Smooth muscle cell of the brain vasculature (primary cell): ENCODE measurements at regions not wholly inside any gene's neighbourhood (a gene's known extent, or its start where the extent isn't known, plus 50 kb on each side); places are given as distances from the start of the nearest gene placed in this dataset.
"Not testable (repeated sequence)": the region's sequence is repeated elsewhere in the genome, so short reads cannot be mapped to it uniquely, and the experiment has no call there.

ENCODE experiments used
- DNase-seq: peaks from one replicate; pipeline ENCODE4 v3.0.0-alpha.2; 2012; ENCODE audit warnings: low read depth, low spot score

DNA sequence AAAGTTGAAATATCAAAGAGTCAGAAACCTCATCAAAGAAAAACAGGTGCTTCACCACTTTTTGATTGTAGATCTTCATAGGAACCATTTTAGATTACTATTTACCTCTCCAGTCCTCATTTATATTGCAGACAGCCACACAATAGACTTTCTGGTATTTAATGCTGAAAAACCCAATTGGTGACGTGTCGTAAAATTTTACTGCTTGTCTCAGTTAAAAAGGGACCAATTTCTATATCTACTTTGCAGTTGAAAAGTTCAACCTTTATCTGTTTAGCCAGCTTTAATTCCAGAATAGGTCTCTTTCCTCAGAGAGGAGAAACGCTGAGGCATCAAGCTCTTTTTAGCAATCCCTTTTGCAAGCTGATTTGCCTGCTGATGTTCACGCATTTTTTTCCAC is 1722.4 kb downstream of the PLA2G4A start:
- no peak for DNase-seq

DNA sequence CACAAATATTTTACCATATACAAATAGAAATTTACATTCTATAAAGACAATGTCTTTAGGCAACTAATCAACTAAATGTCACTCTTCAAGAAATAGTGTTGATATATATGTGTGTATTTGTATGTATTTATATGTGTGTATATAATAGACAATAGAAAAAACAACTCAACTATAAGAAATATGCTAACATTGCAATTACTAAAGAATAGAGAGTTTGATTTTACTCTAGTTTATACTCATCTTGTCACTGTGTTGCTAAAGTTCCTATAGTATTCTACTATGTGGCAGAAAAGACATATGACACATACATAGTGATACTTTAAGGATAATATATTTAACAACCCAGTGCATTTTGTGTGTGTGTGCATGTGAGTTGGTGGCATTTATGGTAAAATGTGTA is 1728.3 kb downstream of the PLA2G4A start:
- DNase-seq: no peak

GRCh38 chr1:188582911-188583532 is 1754.3 kb downstream of the PLA2G4A start:
- no peak for DNase-seq

DNA sequence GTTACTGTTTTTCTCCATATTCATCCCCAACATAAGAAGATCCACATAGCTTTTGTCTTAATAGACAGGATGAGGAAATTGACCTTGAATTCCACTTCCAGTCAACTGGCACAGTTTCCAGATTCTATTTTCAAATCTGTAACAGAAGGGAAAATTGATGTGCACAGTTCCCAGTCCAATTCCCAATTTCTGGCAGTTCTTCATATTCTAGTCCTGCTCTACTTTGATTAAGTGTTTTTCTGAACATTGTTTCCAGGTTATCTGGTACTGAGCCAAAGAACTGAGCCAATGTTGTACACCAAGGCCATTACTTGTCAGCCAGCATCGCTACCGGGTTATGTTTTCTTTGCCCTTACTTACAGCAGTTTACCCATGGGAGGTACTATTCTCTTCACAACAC is 1755.4 kb downstream of the PLA2G4A start:
- no peak for DNase-seq

GRCh38 chr1:188590641-188591040 is 1761.9 kb downstream of the PLA2G4A start:
- DNase-seq: no peak

DNA sequence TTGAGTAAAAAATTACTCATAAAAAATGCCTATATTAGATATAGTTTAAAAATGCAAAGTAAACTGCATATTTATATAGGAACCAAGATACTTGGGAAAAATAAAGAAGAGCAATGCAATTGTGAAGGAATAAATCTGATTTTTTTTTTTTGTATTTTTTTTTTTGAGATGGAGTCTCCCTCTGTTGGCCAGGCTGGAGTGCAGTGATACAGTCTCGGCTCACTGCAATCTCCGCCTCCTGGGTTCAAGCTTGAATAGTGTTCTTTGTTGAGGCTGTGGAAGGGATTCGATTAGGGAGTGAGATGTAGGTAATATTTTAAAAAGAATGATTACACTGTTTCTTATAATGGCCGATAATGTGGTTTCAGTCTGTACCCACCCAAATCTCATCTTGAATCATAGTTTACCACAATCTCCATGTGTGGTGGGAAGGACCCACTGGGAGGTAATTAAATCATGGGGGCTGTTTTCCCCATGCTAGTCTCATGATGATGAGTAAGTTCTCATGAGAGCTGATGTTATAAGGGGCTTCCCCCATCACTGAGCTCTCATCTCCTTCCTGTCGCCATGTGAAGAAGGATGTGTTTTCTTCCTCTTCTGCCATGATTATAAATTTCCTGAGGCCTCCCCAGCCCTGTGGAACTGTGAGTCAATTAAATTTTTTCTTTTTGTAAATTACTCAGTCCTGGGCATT is 1765.9 kb downstream of the PLA2G4A start:
- no peak for DNase-seq

- no peak for DNase-seq
These were observed 1770.6 kb downstream of the PLA2G4A start for GRCh38 chr1:188599313-188599712.

GRCh38 chr1:188611432-188611831 is 1782.7 kb downstream of the PLA2G4A start:
- DNase-seq: no peak

- no peak for DNase-seq
These were observed 1786.6 kb downstream of the PLA2G4A start for GRCh38 chr1:188615321-188615720.

DNA sequence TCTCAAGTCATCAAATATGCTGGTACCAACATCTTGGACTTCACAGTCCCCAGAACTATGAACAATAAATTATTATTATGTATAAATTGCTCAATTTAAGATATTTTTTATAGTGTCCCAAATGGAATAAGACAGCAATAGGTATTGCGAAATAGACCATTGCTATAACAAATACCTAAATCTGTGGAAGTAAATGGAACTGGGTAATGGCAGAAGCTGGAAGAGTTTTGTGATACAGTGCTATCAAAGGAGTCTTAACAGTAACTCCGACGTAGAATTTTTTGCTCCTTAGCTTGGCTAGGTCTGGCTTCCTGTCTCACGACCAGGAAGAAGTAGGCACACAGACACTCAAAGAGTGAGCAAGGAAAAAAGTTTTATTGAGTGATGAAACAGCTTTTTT is 1791.5 kb downstream of the PLA2G4A start:
- no peak for DNase-seq

DNA sequence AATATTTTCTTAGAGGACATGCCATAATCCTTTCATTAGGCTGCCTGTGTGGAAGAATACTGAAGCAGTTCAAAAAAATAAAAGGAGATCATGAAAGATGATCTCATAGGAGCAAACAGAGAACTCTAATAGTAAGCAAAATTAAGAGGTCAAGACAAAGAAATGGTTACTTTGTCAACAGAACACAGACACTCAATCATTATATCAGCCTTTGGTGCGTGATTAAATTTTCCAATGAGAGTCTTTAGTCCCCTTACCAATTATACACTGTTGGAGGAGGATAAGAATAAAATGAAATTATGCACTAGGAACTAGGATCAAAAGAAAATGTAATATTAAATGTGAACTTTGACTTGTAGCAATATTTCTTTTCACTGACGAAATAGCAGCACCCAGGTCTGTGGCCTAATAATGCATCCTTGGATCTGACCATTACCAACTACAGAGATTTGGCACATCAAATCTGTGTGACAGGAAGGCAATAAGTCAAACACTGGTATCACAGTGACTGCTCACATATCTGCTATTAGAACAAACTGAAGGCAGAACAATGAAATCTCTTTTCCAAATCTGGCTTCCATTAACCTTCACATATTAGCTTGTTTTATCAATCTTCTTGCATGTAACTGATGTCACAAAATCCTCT is 1812.9 kb downstream of the PLA2G4A start:
- DNase-seq: no peak

DNA sequence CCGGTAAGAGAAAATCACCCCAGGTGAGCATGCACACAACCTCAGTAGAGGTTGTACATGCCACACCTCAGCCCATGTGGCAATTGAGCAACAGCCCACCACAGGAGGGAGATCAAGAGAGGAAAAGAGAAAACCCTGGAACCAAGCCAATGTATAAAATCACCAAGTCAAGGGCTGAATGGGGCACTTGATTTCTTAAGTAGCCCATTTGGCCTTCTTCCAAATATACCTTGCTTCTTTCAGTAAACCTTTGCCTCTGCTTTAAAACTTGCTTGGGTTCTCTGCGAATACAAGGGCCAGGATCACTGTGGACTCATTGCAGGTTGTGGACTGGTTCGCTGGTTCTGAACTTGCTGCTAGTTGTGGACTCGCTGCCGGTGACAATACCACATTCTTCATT is 1814.0 kb downstream of the PLA2G4A start:
- DNase-seq: no peak

DNA sequence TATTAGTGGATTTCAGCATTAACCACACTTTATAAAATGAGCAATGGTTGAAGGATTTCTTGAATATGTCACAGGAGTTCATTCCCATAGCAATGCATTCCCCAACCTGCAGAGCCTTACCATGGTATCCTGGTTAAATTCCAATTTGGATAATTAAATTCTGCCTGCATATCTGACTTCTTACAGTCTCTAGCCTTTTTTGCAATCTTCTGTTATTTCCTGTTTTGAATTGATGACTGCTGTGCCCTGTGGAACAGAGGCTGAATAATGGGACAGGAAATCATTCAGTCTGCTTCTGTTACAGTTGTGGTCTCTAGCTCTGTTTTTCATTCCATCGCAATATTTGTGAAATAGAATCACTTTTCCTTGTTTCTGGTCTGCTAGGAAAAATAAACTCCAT is 1823.9 kb downstream of the PLA2G4A start:
- DNase-seq: peak; percentile 17

DNA sequence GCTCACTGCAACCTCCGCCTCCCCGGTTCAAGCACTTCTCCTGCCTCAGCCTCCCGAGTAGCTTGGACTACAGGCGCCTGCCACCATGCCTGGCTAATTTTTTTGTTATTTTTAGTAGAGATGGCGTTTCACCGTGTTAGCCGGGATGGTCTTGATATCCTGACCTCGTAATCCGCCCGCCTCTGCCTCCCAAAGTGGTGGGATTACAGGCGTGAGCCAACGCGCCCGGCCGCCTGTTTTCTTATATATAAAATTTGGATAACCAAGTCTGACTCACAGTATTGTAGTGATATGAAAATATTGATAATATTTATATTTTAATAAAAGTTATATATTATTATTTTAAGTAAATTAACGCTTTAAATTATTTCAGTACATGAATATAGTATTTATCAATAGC is 1821.7 kb downstream of the BRINP3 start:
- DNase-seq: not testable (repeated sequence)

- DNase-seq: no peak
These were observed 1817.1 kb downstream of the BRINP3 start for GRCh38 chr1:188660572-188660971.

DNA sequence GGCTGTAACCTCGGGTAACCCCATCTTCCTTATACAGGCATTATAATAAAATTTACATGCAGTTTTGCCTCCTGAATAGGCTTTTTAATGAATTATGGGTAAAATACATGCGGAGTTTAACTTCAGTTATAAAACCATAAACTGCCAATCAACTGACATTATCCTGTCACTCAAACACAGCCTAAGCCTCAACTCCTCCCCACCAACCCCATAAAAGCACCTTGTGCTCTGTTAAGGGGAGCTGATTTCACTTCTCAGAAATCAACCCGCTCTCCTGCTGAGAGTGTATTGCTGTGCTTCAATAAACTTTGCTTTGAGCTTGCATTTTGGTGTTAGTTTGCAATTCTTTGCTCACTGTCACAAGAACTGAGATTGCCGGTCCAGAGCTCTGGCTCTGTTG is 1812.2 kb downstream of the BRINP3 start:
- DNase-seq: no peak

GRCh38 chr1:188668083-188668482 is 1809.6 kb downstream of the BRINP3 start:
- no peak for DNase-seq

DNA sequence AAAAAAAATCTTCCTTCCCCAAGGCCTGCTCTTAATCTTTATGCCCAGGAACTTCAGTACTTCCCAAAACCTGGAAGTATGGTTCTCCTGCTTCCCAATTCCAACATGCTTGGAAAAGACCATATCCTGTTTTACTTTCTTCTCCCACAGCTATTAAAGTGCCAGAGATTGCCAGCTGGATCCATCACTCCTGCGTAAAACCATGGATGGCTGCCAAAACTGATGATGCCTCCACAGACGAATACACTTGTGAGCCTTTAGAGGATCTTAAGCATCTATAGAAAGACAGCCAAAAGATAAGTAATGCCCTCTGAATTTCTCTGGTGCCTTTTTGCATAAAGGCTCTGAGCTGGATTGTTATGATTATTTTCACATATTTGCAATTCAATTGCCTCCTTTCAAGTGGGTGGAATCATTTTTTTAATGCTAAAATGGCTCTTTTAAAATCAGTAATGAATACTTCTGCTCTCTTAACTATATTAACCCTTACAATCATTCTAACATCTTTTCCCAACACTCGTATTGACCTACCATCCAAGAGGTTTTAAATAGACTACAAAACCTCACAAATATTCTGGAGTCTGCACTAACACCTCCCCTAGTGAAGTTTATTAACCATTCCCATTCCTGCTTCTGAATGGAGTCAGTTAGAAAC is 1807.8 kb downstream of the BRINP3 start:
- DNase-seq: no peak

DNA sequence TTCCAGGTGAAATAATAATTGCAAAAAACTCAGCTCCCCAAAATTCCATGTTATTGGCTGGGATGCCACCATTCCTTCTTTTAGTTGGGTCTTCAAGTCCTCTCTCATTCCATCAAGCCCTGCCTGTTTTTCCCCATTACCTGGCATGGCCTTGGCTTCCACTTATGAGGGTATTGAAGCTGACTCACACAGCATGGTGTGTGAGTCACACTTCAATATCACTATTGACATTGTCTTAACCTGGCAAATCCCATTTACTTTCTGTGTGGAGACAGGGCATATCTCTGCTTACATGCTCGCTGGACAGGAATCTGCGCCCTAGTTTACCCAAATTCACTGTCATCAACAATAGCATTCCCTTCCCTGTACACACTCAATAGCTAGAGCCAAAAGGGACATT is 1806.8 kb downstream of the BRINP3 start:
- no peak for DNase-seq

DNA sequence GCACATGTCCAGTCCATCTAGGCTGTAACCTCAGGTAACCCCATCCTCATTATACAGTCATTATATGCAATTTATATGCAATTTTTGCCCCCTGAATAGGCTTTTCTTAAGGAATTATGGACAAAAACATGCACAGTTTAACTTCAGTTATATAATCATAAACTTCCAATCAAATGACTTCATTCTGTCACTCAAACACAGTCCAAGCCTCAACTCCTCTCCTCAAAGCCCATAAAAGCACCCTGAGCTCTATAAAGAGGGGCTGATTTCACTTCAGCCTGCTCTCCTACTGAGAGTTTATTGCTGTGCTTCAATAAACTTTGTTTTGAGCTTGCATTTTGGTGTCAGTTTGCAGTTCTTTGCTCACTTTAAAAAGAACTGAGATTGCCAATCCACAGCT is 1805.5 kb downstream of the BRINP3 start:
- DNase-seq: no peak

- peak; percentile 9 for DNase-seq
These were observed 1788.1 kb downstream of the BRINP3 start for GRCh38 chr1:188689542-188689941.

- no peak for DNase-seq
These were observed 1777.5 kb downstream of the BRINP3 start for GRCh38 chr1:188700116-188700515.

- DNase-seq: no peak
These were observed 1770.9 kb downstream of the BRINP3 start for GRCh38 chr1:188706742-188707141.
